ENCODE measurements at regions not wholly inside any gene's neighbourhood (a gene's known extent, or its start where the extent isn't known, plus 50 kb on each side); places are given as distances from the start of the nearest gene placed in this dataset.

GRCh38 chr21:34004974-34005373 lies 68.4 kb upstream of the MRPS6 start:
- H3K4me3 ChIP-seq, result no peak overlapping the region
- no peak overlapping the region for H3K4me2 ChIP-seq (ENCODE audit: unreplicated experiment)
- H3F3A ChIP-seq (ENCODE audit: insufficient read depth), result peaks cover 10% of the 10 kb centered on the region
- no peak for DNase-seq
- WGBS, 2 experiments (ENCODE audit: low coverage in 1 of 2, low lambda C conversion rate in 2 of 2, missing lambda C conversion rate in 2 of 2), result 12 to 17% methylated on average over 5 of the region's 5 CpGs
- no peak overlapping the region for H3K9ac ChIP-seq
- TF ChIP-seq EZH2phosphoT487 (IDR thresholded peaks at IDR 0.05; ENCODE audit: insufficient read depth, low read depth) (no peak), EZH2 (IDR thresholded peaks at IDR 0.05; ENCODE audit: insufficient read depth, poor library complexity, severe bottlenecking) (no peak)
- peaks cover 5% of the 10 kb centered on the region; the same call in 1 of the 2 replicates for H3K4me1 ChIP-seq (ENCODE audit: insufficient read depth)
- no peak overlapping the region for H2AFZ ChIP-seq
- H3K79me2 ChIP-seq (ENCODE audit: insufficient read depth), result no peaks in the 10 kb centered on the region
- H4K20me1 ChIP-seq (ENCODE audit: insufficient read depth), result no peaks in the 10 kb centered on the region
- H3K36me3 ChIP-seq (ENCODE audit: low read depth), result no peaks in the 10 kb centered on the region
- no peaks in the 10 kb centered on the region for H3K9me3 ChIP-seq (ENCODE audit: low read depth)
- in situ Hi-C loops (cut with MboI), result no loop called here
- H3K9me2 ChIP-seq (ENCODE audit: insufficient read depth), result no peaks in the 10 kb centered on the region
- no peak overlapping the region for H3K27ac ChIP-seq
- no peaks in the 10 kb centered on the region for H3K27me3 ChIP-seq (replicated peaks; ENCODE audit: insufficient read depth)

- Histone ChIP-seq H3K36me3 (ENCODE audit: low read depth) (no peaks in the 10 kb centered on the region), H4K20me1 (ENCODE audit: insufficient read depth) (no peaks in the 10 kb centered on the region), H3K4me3 (no peak overlapping the region), H3F3A (ENCODE audit: insufficient read depth) (peaks cover 10% of the 10 kb centered on the region), H2AFZ (no peak overlapping the region), H3K79me2 (ENCODE audit: insufficient read depth) (no peaks in the 10 kb centered on the region), H3K9me3 (ENCODE audit: low read depth) (no peaks in the 10 kb centered on the region), H3K27me3 (replicated peaks; ENCODE audit: insufficient read depth) (no peaks in the 10 kb centered on the region), H3K4me2 (ENCODE audit: unreplicated experiment) (no peak overlapping the region), H3K27ac (no peak overlapping the region), H3K4me1 (ENCODE audit: insufficient read depth) (peaks cover 5% of the 10 kb centered on the region; the same call in 1 of the 2 replicates), H3K9me2 (ENCODE audit: insufficient read depth) (no peaks in the 10 kb centered on the region), H3K9ac (no peak overlapping the region)
- in situ Hi-C loops (cut with MboI), result no loop called here
- TF ChIP-seq EZH2phosphoT487 (IDR thresholded peaks at IDR 0.05; ENCODE audit: insufficient read depth, low read depth), result no peak
- no peak for TF ChIP-seq EZH2 (IDR thresholded peaks at IDR 0.05; ENCODE audit: insufficient read depth, poor library complexity, severe bottlenecking)
- 44 to 47% methylated on average over 7 of the region's 7 CpGs for WGBS, 2 experiments (ENCODE audit: low coverage in 1 of 2, low lambda C conversion rate in 2 of 2, missing lambda C conversion rate in 2 of 2)
- DNase-seq, result peak; percentile 35
Measured at GRCh38 chr21:34004013-34004938, 69.1 kb upstream of the MRPS6 start.

- Histone ChIP-seq H3K9ac (no peak overlapping the region), H3F3A (ENCODE audit: insufficient read depth) (peaks cover 10% of the 10 kb centered on the region), H2AFZ (no peak overlapping the region), H3K79me2 (ENCODE audit: insufficient read depth) (no peaks in the 10 kb centered on the region), H3K36me3 (ENCODE audit: low read depth) (no peaks in the 10 kb centered on the region), H3K9me3 (ENCODE audit: low read depth) (no peaks in the 10 kb centered on the region), H3K27me3 (replicated peaks; ENCODE audit: insufficient read depth) (no peaks in the 10 kb centered on the region), H4K20me1 (ENCODE audit: insufficient read depth) (no peaks in the 10 kb centered on the region), H3K27ac (no peak overlapping the region), H3K4me3 (no peak overlapping the region), H3K4me2 (ENCODE audit: unreplicated experiment) (no peak overlapping the region), H3K4me1 (ENCODE audit: insufficient read depth) (peaks cover 5% of the 10 kb centered on the region; the same call in 1 of the 2 replicates), H3K9me2 (ENCODE audit: insufficient read depth) (no peaks in the 10 kb centered on the region)
- no peak for DNase-seq
- TF ChIP-seq EZH2 (IDR thresholded peaks at IDR 0.05; ENCODE audit: insufficient read depth, poor library complexity, severe bottlenecking), result no peak
- in situ Hi-C loops (cut with MboI), result no loop called here
- WGBS, 2 experiments (ENCODE audit: low coverage in 1 of 2, low lambda C conversion rate in 2 of 2, missing lambda C conversion rate in 2 of 2), result 86 to 97% methylated on average over 1 of the region's 1 CpG
Measured at GRCh38 chr21:34003428-34003827, 70.0 kb upstream of the MRPS6 start.

- Histone ChIP-seq H3F3A (ENCODE audit: insufficient read depth) (peaks cover 10% of the 10 kb centered on the region), H3K36me3 (ENCODE audit: low read depth) (no peaks in the 10 kb centered on the region), H3K79me2 (ENCODE audit: insufficient read depth) (no peaks in the 10 kb centered on the region), H3K9me2 (ENCODE audit: insufficient read depth) (no peaks in the 10 kb centered on the region), H4K20me1 (ENCODE audit: insufficient read depth) (no peaks in the 10 kb centered on the region), H3K4me2 (ENCODE audit: unreplicated experiment) (no peak overlapping the region), H3K4me1 (ENCODE audit: insufficient read depth) (peaks cover 5% of the 10 kb centered on the region; the same call in 1 of the 2 replicates), H3K27ac (no peak overlapping the region), H2AFZ (no peak overlapping the region), H3K27me3 (replicated peaks; ENCODE audit: insufficient read depth) (no peaks in the 10 kb centered on the region), H3K9ac (no peak overlapping the region), H3K4me3 (no peak overlapping the region), H3K9me3 (ENCODE audit: low read depth) (no peaks in the 10 kb centered on the region)
- no peak for DNase-seq
- in situ Hi-C loops (cut with MboI), result no loop called here
- no peak for TF ChIP-seq EZH2phosphoT487 (IDR thresholded peaks at IDR 0.05; ENCODE audit: insufficient read depth, low read depth)
- no peak for TF ChIP-seq EZH2 (IDR thresholded peaks at IDR 0.05; ENCODE audit: insufficient read depth, poor library complexity, severe bottlenecking)
- 76 to 83% methylated on average over 4 of the region's 4 CpGs for WGBS, 2 experiments (ENCODE audit: low coverage in 1 of 2, low lambda C conversion rate in 2 of 2, missing lambda C conversion rate in 2 of 2)
Measured at GRCh38 chr21:34000375-34000774, 73.0 kb upstream of the MRPS6 start.

Measured in GM23248 (cell line).